ENCODE measurements at regions not wholly inside any gene's neighbourhood (a gene's known extent, or its start where the extent isn't known, plus 50 kb on each side); places are given as distances from the start of the nearest gene placed in this dataset.
"Not testable (repeated sequence)": the region's sequence is repeated elsewhere in the genome, so short reads cannot be mapped to it uniquely, and the experiment has no call there.

- no peaks in the 10 kb centered on the region for H3K27me3 ChIP-seq (ENCODE audit: control insufficient read depth, insufficient read depth)
- DNase-seq (no peak), ATAC-seq (peak; percentile 61 to 82)
- no peak overlapping the region for H3K27ac ChIP-seq (ENCODE audit: low read length)
- no peaks in the 10 kb centered on the region for H3K9me3 ChIP-seq (ENCODE audit: control insufficient read depth, low read length)
- WGBS, result 4% methylated on average over 4 of the region's 4 CpGs
- intact Hi-C loops (cut with DNase I), result no loop called here
- H3K4me1 ChIP-seq (ENCODE audit: control insufficient read depth, insufficient read depth, low read length), result peaks cover 1% of the 10 kb centered on the region
- no peak overlapping the region for H3K4me3 ChIP-seq (ENCODE audit: low read length)
Observed at GRCh38 chr12:9367201-9367600, 159.0 kb upstream of the PZP start.

- Histone ChIP-seq H3K27ac (ENCODE audit: low read length) (no peak overlapping the region), H3K9me3 (ENCODE audit: control insufficient read depth, low read length) (no peaks in the 10 kb centered on the region), H3K27me3 (ENCODE audit: control insufficient read depth, insufficient read depth) (no peaks in the 10 kb centered on the region), H3K4me3 (ENCODE audit: low read length) (no peak overlapping the region), H3K4me1 (ENCODE audit: control insufficient read depth, insufficient read depth, low read length) (peaks cover 1% of the 10 kb centered on the region)
- ATAC-seq, result no peak
- DNase-seq, result no peak
- WGBS, result 69% methylated on average over 2 of the region's 2 CpGs
- intact Hi-C loops (cut with DNase I), result no loop called here
Observed at GRCh38 chr12:9365296-9365695, 157.1 kb upstream of the PZP start.

- Histone ChIP-seq H3K4me3 (ENCODE audit: low read length) (no peak overlapping the region), H3K27ac (ENCODE audit: low read length) (no peak overlapping the region), H3K4me1 (ENCODE audit: control insufficient read depth, insufficient read depth, low read length) (peaks cover 1% of the 10 kb centered on the region), H3K9me3 (ENCODE audit: control insufficient read depth, low read length) (no peaks in the 10 kb centered on the region), H3K27me3 (ENCODE audit: control insufficient read depth, insufficient read depth) (no peaks in the 10 kb centered on the region)
- no peak for ATAC-seq
- intact Hi-C loops (cut with DNase I), result no loop called here
- no peak for DNase-seq
- WGBS, result 34% methylated on average over 13 of the region's 13 CpGs
Observed at GRCh38 chr12:9364224-9365176, 156.3 kb upstream of the PZP start.

- Histone ChIP-seq H3K27ac (ENCODE audit: low read length) (no peak overlapping the region), H3K4me3 (ENCODE audit: low read length) (no peak overlapping the region), H3K4me1 (ENCODE audit: control insufficient read depth, insufficient read depth, low read length) (peaks cover 1% of the 10 kb centered on the region), H3K27me3 (ENCODE audit: control insufficient read depth, insufficient read depth) (no peaks in the 10 kb centered on the region), H3K9me3 (ENCODE audit: control insufficient read depth, low read length) (no peaks in the 10 kb centered on the region)
- intact Hi-C loops (cut with DNase I), result no loop called here
- WGBS, result 82% methylated on average over 6 of the region's 6 CpGs
- ATAC-seq, result no peak
- DNase-seq, result no peak
Observed at GRCh38 chr12:9363145-9363544, 154.9 kb upstream of the PZP start.

GRCh38 chr12:9361879-9362326 is 153.7 kb upstream of the PZP start:
- Histone ChIP-seq H3K9me3 (ENCODE audit: control insufficient read depth, low read length) (no peaks in the 10 kb centered on the region), H3K27ac (ENCODE audit: low read length) (no peak overlapping the region), H3K4me3 (ENCODE audit: low read length) (no peak overlapping the region), H3K27me3 (ENCODE audit: control insufficient read depth, insufficient read depth) (no peaks in the 10 kb centered on the region), H3K4me1 (ENCODE audit: control insufficient read depth, insufficient read depth, low read length) (no peaks in the 10 kb centered on the region)
- intact Hi-C loops (cut with DNase I), result no loop called here
- DNase-seq (no peak), ATAC-seq (no peak)
- WGBS, result 74% methylated on average over 12 of the region's 12 CpGs

GRCh38 chr12:9354009-9354754 is 146.0 kb upstream of the PZP start:
- intact Hi-C loops (cut with DNase I); H3K9me3 ChIP-seq (ENCODE audit: control insufficient read depth, low read length); H3K4me3 ChIP-seq (ENCODE audit: low read length); DNase-seq; H3K27me3 ChIP-seq (ENCODE audit: control insufficient read depth, insufficient read depth); H3K27ac ChIP-seq (ENCODE audit: low read length); ATAC-seq; H3K4me1 ChIP-seq (ENCODE audit: control insufficient read depth, insufficient read depth, low read length): not testable (repeated sequence)
- 97% methylated on average over 4 of the region's 4 CpGs for WGBS

GRCh38 chr12:9351136-9351535 is 142.9 kb upstream of the PZP start:
- intact Hi-C loops (cut with DNase I), result no loop called here
- H3K9me3 ChIP-seq (ENCODE audit: control insufficient read depth, low read length), result peaks cover 5% of the 10 kb centered on the region
- no peak overlapping the region for H3K27ac ChIP-seq (ENCODE audit: low read length)
- H3K27me3 ChIP-seq (ENCODE audit: control insufficient read depth, insufficient read depth), result no peaks in the 10 kb centered on the region
- no peak for DNase-seq
- no peak overlapping the region for H3K4me3 ChIP-seq (ENCODE audit: low read length)
- no peak for ATAC-seq
- peaks cover 3% of the 10 kb centered on the region for H3K4me1 ChIP-seq (ENCODE audit: control insufficient read depth, insufficient read depth, low read length)
- 96% methylated on average over 2 of the region's 2 CpGs for WGBS

GRCh38 chr12:9349888-9350885 is 142.0 kb upstream of the PZP start:
- DNase-seq, result peak in 1 of 3 donors; percentile 65
- Histone ChIP-seq H3K4me3 (ENCODE audit: low read length) (no peak overlapping the region), H3K4me1 (ENCODE audit: control insufficient read depth, insufficient read depth, low read length) (peaks cover 3% of the 10 kb centered on the region), H3K27me3 (ENCODE audit: control insufficient read depth, insufficient read depth) (no peaks in the 10 kb centered on the region), H3K27ac (ENCODE audit: low read length) (no peak overlapping the region), H3K9me3 (ENCODE audit: control insufficient read depth, low read length) (peaks cover 5% of the 10 kb centered on the region)
- WGBS, result 58% methylated on average over 16 of the region's 16 CpGs
- no peak for ATAC-seq
- intact Hi-C loops (cut with DNase I), result no loop called here

GRCh38 chr12:9348906-9349518 is 140.8 kb upstream of the PZP start:
- WGBS, result 93% methylated on average over 29 of the region's 29 CpGs
- peaks cover 3% of the 10 kb centered on the region for H3K4me1 ChIP-seq (ENCODE audit: control insufficient read depth, insufficient read depth, low read length)
- DNase-seq (no peak), ATAC-seq (no peak)
- H3K27ac ChIP-seq (ENCODE audit: low read length), result no peak overlapping the region
- intact Hi-C loops (cut with DNase I), result no loop called here
- peaks cover 5% of the 10 kb centered on the region for H3K9me3 ChIP-seq (ENCODE audit: control insufficient read depth, low read length)
- H3K4me3 ChIP-seq (ENCODE audit: low read length), result no peak overlapping the region
- no peaks in the 10 kb centered on the region for H3K27me3 ChIP-seq (ENCODE audit: control insufficient read depth, insufficient read depth)
